ENCODE measurements at regions not wholly inside any gene's neighbourhood (a gene's known extent, or its start where the extent isn't known, plus 50 kb on each side); places are given as distances from the start of the nearest gene placed in this dataset.

GRCh38 chr1:47675047-47675675 is 237.3 kb downstream of the FOXD2 start:
- TF ChIP-seq, protein P1, sequence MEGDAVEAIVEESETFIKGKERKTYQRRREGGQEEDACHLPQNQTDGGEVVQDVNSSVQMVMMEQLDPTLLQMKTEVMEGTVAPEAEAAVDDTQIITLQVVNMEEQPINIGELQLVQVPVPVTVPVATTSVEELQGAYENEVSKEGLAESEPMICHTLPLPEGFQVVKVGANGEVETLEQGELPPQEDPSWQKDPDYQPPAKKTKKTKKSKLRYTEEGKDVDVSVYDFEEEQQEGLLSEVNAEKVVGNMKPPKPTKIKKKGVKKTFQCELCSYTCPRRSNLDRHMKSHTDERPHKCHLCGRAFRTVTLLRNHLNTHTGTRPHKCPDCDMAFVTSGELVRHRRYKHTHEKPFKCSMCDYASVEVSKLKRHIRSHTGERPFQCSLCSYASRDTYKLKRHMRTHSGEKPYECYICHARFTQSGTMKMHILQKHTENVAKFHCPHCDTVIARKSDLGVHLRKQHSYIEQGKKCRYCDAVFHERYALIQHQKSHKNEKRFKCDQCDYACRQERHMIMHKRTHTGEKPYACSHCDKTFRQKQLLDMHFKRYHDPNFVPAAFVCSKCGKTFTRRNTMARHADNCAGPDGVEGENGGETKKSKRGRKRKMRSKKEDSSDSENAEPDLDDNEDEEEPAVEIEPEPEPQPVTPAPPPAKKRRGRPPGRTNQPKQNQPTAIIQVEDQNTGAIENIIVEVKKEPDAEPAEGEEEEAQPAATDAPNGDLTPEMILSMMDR (IDR thresholded peaks at IDR 0.05): no peak
- TF ChIP-seq POLR2A (IDR thresholded peaks at IDR 0.05): no peak

Data from lower leg skin (tissue), 3 donors.